ENCODE measurements at regions not wholly inside any gene's neighbourhood (a gene's known extent, or its start where the extent isn't known, plus 50 kb on each side); places are given as distances from the start of the nearest gene placed in this dataset.

DNA sequence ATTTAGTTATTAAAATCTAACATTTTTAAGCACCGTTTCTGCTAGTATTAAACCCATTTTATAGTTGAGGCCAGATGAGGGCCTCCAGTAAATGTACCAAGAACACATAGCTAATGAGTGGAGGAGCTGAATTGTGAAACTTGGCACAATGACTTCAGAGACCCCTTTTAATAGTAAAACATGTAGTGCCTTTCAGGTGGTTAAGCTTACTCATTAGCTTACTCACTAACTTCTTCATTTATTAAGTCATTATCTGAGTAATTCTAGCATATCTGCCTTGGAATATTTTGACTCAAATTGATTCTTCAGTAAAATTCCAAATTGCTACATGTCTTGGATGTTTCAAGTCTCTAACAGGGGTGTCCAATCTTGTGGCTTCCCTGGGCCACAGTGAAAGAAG lies 735.2 kb downstream of the LIG4 start:
- Histone ChIP-seq H3K9ac (ENCODE audit: low read depth, low read length, poor library complexity, severe bottlenecking) (no peak overlapping the region), H3K9me3 (ENCODE audit: insufficient read depth, low read depth, low read length) (no peaks in the 10 kb centered on the region), H3K36me3 (ENCODE audit: insufficient read depth, low read length) (no peaks in the 10 kb centered on the region), H3K4me2 (ENCODE audit: low read depth, low read length, poor library complexity, severe bottlenecking) (no peak overlapping the region), H3K4me1 (ENCODE audit: insufficient read depth, low read length, poor library complexity, severe bottlenecking) (no peaks in the 10 kb centered on the region), H2AFZ (ENCODE audit: low read length) (no peak overlapping the region), H3F3A (ENCODE audit: low read depth) (no peaks in the 10 kb centered on the region), H4K20me1 (ENCODE audit: insufficient read depth, low read length, poor library complexity, severe bottlenecking) (no peaks in the 10 kb centered on the region), H3K79me2 (ENCODE audit: insufficient read depth, low read length) (no peaks in the 10 kb centered on the region), H3K27me3 (ENCODE audit: insufficient read depth, low read length, poor library complexity, severe bottlenecking) (no peaks in the 10 kb centered on the region), H3K4me3 (ENCODE audit: low read length, poor library complexity, severe bottlenecking) (no peak overlapping the region), H3K9me2 (replicated peaks; ENCODE audit: low read depth, low read length) (no peaks in the 10 kb centered on the region)
- TF ChIP-seq EZH2phosphoT487 (IDR thresholded peaks at IDR 0.05; ENCODE audit: borderline replicate concordance) = no peak
- TF ChIP-seq, protein P1, sequence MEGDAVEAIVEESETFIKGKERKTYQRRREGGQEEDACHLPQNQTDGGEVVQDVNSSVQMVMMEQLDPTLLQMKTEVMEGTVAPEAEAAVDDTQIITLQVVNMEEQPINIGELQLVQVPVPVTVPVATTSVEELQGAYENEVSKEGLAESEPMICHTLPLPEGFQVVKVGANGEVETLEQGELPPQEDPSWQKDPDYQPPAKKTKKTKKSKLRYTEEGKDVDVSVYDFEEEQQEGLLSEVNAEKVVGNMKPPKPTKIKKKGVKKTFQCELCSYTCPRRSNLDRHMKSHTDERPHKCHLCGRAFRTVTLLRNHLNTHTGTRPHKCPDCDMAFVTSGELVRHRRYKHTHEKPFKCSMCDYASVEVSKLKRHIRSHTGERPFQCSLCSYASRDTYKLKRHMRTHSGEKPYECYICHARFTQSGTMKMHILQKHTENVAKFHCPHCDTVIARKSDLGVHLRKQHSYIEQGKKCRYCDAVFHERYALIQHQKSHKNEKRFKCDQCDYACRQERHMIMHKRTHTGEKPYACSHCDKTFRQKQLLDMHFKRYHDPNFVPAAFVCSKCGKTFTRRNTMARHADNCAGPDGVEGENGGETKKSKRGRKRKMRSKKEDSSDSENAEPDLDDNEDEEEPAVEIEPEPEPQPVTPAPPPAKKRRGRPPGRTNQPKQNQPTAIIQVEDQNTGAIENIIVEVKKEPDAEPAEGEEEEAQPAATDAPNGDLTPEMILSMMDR (conservative IDR thresholded peaks at IDR 0.05; ENCODE audit: low read length) = no peak

DNA sequence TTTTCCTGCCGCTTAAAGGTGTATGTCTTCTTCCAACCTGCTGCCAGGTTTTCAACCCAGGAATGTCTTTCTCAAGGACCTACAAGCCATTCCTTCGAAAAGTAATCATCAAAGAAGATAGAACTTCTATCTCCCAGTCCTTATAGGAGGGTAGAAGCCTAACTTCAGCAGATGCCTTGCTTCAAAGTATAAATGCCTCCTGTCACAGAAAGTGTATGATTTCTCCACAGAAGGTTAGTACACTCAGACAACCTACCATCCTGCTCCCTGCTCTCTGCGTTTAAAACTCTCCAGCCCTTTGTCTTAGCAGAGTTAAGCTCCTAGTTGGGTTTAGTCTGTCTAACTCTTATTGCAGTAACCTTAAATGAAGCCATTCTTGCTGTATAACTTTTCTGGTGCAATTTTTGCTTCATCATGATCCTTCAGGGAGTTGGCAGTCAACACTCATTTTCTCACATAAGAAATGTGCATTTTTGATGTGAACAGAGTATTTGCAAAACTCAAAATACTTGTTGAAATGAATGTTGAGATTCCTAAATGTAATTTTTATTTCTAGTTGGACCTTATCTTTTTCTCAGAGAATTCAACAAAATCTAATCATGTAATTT lies 737.5 kb downstream of the LIG4 start:
- no peak overlapping the region for H3K9ac ChIP-seq (ENCODE audit: low read depth, low read length, poor library complexity, severe bottlenecking)
- H3K9me2 ChIP-seq (replicated peaks; ENCODE audit: low read depth, low read length) = no peaks in the 10 kb centered on the region
- no peaks in the 10 kb centered on the region for H4K20me1 ChIP-seq (ENCODE audit: insufficient read depth, low read length, poor library complexity, severe bottlenecking)
- H3F3A ChIP-seq (ENCODE audit: low read depth) = no peaks in the 10 kb centered on the region
- no peaks in the 10 kb centered on the region for H3K4me1 ChIP-seq (ENCODE audit: insufficient read depth, low read length, poor library complexity, severe bottlenecking)
- H3K9me3 ChIP-seq (ENCODE audit: insufficient read depth, low read depth, low read length) = no peaks in the 10 kb centered on the region
- TF ChIP-seq EZH2phosphoT487 (IDR thresholded peaks at IDR 0.05; ENCODE audit: borderline replicate concordance) = no peak
- TF ChIP-seq, protein P1 (conservative IDR thresholded peaks at IDR 0.05; ENCODE audit: low read length) = no peak
- no peak overlapping the region for H3K4me2 ChIP-seq (ENCODE audit: low read depth, low read length, poor library complexity, severe bottlenecking)
- no peak overlapping the region for H2AFZ ChIP-seq (ENCODE audit: low read length)
- H3K27me3 ChIP-seq (ENCODE audit: insufficient read depth, low read length, poor library complexity, severe bottlenecking) = no peaks in the 10 kb centered on the region
- no peaks in the 10 kb centered on the region for H3K79me2 ChIP-seq (ENCODE audit: insufficient read depth, low read length)
- H3K4me3 ChIP-seq (ENCODE audit: low read length, poor library complexity, severe bottlenecking) = no peak overlapping the region
- H3K36me3 ChIP-seq (ENCODE audit: insufficient read depth, low read length) = no peaks in the 10 kb centered on the region

GRCh38 chr13:107475753-107476453 lies 739.4 kb downstream of the LIG4 start:
- Histone ChIP-seq H3K4me3 (ENCODE audit: low read length, poor library complexity, severe bottlenecking) (no peak overlapping the region), H3K36me3 (ENCODE audit: insufficient read depth, low read length) (no peaks in the 10 kb centered on the region), H3K4me2 (ENCODE audit: low read depth, low read length, poor library complexity, severe bottlenecking) (no peak overlapping the region), H4K20me1 (ENCODE audit: insufficient read depth, low read length, poor library complexity, severe bottlenecking) (no peaks in the 10 kb centered on the region), H3K27me3 (ENCODE audit: insufficient read depth, low read length, poor library complexity, severe bottlenecking) (no peaks in the 10 kb centered on the region), H3K9me3 (ENCODE audit: insufficient read depth, low read depth, low read length) (no peaks in the 10 kb centered on the region), H3K79me2 (ENCODE audit: insufficient read depth, low read length) (no peaks in the 10 kb centered on the region), H3K4me1 (ENCODE audit: insufficient read depth, low read length, poor library complexity, severe bottlenecking) (no peaks in the 10 kb centered on the region), H2AFZ (ENCODE audit: low read length) (no peak overlapping the region), H3K9ac (ENCODE audit: low read depth, low read length, poor library complexity, severe bottlenecking) (no peak overlapping the region), H3K9me2 (replicated peaks; ENCODE audit: low read depth, low read length) (no peaks in the 10 kb centered on the region), H3F3A (ENCODE audit: low read depth) (no peaks in the 10 kb centered on the region)
- no peak for TF ChIP-seq EZH2phosphoT487 (IDR thresholded peaks at IDR 0.05; ENCODE audit: borderline replicate concordance)
